H1 (cell line): ENCODE measurements at regions not wholly inside any gene's neighbourhood (a gene's known extent, or its start where the extent isn't known, plus 50 kb on each side); places are given as distances from the start of the nearest gene placed in this dataset.

Experiments used
- CEBPB ChIP-seq: IDR thresholded peaks from 2 replicates; pipeline ENCODE4 v1.6.1; 2012; ENCODE audit warnings: low read depth, low read length
- CTCF ChIP-seq, 3 experiments: IDR thresholded peaks; 1 replicate in 2 of 3; 2 replicates in 1 of 3; pipeline versions ENCODE4 v1.5.1 to v1.6.1; 2011; ENCODE audit warnings: low read length in 3 of 3, mild to moderate bottlenecking in 3 of 3, inconsistent platforms in 2 of 3, low read depth in 1 of 3, moderate library complexity in 1 of 3; ENCODE audit not compliant: insufficient read depth in 1 of 3; ENCODE audit errors: control extremely low read depth in 1 of 3
- HDAC2 ChIP-seq, 2 experiments: fragments of 300-600 bp in 1 of 2; sonication (generic) in 1 of 2; IDR thresholded peaks; 2 replicates each; pipeline ENCODE4 v1.6.1; 2011 to 2012; ENCODE audit warnings: low read depth in 2 of 2, low read length in 2 of 2, mild to moderate bottlenecking in 2 of 2, moderate library complexity in 2 of 2, borderline replicate concordance in 1 of 2, inconsistent platforms in 1 of 2
- RXRA ChIP-seq: IDR thresholded peaks from 2 replicates; pipeline ENCODE4 v1.6.1; 2011; ENCODE audit warnings: low read depth, mild to moderate bottlenecking, low read length, moderate library complexity; ENCODE audit not compliant: insufficient read depth
- YY1 ChIP-seq: IDR thresholded peaks from 2 replicates; pipeline ENCODE4 v1.6.1; 2011; ENCODE audit warnings: low read depth, mild to moderate bottlenecking, low read length

GRCh38 chr6:151719070-151719469 is 88.4 kb upstream of the ESR1 start:
- TF ChIP-seq CTCF (IDR thresholded peaks at IDR 0.05; ENCODE audit: control extremely low read depth in 1 of 3, insufficient read depth in 1 of 3, low read depth in 1 of 3, low read length in 3 of 3) (no peak), YY1 (no peak), RXRA (no peak), HDAC2 (IDR thresholded peaks at IDR 0.05; ENCODE audit: borderline replicate concordance in 1 of 2, low read depth in 2 of 2, low read length in 2 of 2) (no peak), CEBPB (no peak)
